ENCODE measurements at regions not wholly inside any gene's neighbourhood (a gene's known extent, or its start where the extent isn't known, plus 50 kb on each side); places are given as distances from the start of the nearest gene placed in this dataset.
"Not testable (repeated sequence)": the region's sequence is repeated elsewhere in the genome, so short reads cannot be mapped to it uniquely, and the experiment has no call there.

DNA sequence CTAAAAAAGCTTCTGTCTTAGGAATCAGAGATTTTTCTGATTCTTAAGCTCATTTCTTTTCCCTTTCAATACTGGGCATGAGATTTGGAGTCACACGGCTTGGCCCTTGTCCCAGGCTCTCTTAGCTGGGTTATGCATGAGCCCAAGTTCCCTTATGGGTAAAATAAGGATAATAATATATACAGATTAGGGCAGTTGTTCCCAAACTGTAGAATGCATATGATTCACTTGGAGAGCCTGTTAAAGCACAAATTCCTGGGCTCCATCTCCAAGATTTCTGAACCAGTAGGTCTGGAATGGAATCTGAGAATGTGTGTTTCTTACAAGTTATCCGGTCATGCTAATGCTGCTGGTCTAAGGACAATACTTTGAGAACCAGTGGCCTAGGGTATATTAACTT is 154.0 kb downstream of the REEP3 start:
- no peak for DNase-seq (ENCODE audit: low read depth)

DNA sequence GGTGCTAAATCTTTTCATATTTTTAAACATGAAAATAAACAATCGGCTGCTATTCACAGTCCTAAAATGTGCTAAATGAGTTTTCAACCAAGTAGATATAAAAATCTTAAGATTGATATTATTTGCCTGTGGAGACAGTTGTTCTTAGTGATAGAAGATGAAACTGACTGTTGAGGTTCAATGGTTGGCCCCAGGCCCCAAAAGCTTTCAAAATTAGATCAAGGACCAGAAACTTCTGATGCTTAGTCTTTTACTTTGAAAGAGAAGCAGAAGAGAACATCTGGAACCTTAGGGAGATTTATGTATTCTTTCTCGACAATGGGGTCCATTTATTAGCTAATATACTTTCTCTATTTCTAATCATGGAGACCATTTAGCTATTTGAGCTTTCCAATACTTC is 155.8 kb downstream of the REEP3 start:
- no peak for DNase-seq (ENCODE audit: low read depth)

DNA sequence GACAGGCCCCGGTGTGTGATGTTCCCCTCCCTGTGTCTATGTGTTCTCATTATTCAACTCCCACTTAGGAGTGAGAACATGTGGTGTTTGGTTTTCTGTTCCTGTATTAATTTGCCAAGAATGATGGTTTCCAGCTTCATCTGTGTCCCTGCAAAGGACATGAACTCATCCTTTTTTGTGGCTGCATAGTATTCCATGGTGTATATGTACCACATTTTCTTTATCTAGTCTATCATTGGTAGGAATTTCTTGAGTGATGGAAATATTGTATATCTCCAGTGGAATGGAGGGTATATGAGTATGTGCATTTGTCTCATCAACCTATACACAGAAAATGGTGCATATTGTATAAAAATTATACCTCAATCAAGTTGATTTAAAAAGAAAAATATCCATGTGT is 159.3 kb downstream of the REEP3 start:
- DNase-seq (ENCODE audit: low read depth) = not testable (repeated sequence)

DNA sequence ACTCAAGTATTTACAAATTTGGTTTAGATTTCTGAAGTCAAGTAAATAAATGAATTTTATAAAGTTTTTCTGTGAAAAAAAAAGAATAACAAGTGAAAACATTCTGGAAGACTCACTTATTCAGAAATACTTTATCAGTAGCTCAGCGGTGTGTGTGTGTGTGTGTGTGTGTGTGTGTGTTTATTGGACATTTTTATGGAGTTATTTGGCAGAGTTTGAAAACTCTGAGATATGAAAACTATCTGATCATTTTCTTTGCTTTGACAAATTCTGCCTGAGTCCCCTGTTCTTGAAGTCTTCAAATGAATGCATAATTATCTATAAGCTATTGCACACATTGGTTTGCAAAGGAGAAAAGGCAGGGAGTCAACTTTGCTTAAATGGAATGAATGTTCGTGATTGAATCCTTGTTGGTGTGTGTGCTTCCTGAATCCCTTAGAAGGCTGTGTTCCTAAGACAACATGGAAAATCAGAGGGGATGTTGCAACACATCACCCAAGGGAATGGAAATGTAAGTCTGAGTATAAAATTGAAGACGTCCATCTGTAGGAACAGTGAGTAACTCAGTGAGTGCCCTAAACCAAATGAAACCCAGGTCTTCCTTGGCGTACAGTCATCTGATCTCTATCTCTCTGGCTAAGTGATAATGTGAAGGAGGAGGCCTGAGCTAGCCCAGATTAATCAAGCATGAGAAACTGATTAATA is 160.9 kb downstream of the REEP3 start:
- no peak for DNase-seq (ENCODE audit: low read depth)

DNA sequence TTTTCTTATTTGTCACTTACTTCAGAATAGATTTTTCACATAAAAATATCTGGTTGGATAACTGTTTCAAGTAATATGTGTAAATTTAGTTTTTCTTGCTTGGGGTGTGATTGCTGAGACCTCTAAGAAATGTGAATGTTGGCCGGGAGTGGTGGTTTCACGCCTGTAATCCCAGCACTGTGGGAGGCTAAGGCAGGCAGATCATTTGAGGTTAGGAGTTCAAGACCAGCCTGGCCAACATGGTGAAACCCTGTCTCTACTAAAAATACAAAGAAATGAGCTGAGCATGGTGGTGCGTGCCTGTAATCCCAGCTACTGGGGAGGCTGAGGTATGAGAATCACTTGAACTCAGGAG is 161.5 kb downstream of the REEP3 start:
- DNase-seq (ENCODE audit: low read depth) = not testable (repeated sequence)

DNA sequence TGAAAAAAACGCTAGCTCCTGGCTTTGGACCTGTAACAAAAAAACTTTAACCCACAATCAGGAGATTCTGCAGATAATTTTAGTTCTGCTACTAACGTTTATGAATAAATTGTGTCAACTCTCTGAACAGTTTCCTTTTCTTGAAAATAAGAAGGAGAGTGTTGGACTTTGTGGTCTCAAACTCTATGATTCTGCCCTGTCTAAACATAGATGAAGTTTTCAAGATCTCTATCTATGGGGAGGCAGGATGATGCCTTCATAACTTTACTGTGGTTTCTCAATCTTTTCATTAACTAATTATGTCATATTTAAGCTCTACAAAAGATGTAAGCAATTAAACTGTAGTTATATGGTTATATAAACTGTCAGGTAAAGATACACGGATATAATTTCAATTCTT is 162.0 kb downstream of the REEP3 start:
- no peak for DNase-seq (ENCODE audit: low read depth)

DNA sequence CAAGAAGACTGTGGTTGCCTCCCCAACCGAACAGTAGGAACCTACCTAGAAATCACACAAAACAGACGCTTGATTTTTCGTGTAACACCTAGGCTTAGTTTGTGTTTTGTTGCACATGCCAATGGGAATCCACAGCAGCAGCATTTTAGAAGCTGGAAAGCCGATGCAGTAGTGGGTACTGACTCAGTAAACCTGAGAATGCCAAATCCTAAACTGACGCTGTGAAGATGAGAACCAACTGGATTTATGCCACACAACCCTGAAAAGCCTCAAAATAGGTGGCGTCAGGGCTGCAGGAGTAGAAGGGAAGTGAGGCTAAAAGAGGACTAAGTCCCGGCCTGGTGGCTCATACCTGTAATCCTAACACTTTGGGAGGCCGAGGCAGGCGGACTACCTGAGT is 162.5 kb downstream of the REEP3 start:
- DNase-seq (ENCODE audit: low read depth) = no peak

DNA sequence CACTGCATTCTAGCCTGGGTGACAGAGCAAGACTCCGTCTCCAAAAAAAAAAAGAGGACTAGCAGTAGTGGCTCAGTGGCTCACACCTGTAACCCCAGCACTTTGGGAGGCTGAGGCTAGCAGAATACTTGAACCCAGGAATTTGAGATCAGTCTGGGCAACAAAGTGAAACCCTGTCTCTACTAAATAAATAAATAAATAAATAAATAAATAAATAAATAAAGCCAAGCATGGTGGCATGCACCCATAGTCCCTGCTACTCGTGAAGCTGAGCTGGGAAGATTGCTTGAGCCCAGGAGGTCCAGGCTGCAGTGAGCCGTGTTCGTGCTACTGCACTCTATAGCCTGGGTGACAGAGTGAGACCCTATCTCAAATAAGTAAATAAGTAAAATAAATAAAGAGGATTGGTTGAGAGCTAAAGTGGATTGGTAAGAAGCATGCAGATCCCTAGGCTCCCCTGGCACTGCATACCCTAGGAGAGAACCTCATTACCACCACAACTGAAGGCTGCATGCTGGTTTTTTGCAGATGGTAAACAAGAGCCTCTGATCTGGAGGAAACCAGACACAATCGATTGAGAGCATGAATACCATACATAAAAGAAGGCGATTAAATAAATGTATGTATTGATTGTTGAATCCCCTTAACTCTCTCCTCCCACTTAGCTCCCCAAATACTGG is 163.2 kb downstream of the REEP3 start:
- no peak for DNase-seq (ENCODE audit: low read depth)

DNA sequence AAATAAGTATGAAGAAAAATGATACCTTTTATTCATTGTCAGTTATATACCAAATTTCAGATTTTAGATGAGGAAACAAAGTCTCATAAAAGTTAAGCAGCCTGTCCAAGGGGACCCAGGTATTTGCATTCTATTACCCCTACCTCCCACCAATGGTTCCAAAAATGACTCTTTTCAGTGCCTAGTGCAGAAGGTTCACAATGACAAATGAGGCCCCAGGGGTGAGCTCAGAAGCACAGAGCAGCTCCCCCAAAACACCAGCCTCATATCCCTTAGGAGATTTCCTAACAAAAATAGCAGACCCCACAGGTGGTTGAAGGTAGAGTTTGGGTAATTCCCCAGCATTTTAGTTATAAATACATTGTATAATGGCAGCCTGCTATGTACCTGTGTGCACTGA is 168.6 kb downstream of the REEP3 start:
- DNase-seq (ENCODE audit: low read depth) = no peak

DNA sequence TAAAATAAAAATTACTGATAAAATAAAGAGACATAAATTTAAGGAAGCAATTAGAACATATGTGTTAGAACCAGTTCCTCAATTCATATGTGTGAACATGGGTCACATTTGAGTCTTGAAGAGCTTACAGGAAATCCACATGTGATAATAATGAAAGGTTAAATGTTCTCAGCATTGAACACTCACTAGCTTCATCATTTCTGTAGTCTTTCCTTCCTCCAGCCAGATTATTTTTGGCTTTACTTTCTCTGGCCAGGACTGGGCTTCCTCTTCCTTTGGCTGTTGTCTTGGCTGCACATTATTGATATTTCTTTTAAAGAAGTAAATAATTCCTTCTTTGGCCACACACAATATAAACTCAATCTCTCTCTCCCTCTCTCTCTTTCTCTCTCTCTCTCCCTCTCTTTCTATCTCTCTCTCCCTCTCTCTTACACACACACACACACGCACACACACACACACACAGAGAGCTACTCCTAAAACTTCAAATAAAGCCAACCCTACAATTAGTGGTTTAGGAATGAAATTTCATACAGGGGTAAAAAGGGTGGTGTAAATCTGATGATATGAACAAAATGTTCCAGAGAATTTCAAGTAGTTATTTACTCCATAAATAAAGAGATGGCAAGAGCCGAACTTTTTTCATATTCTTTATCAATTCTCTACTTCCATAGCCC is 171.2 kb downstream of the REEP3 start:
- no peak for DNase-seq (ENCODE audit: low read depth)

DNA sequence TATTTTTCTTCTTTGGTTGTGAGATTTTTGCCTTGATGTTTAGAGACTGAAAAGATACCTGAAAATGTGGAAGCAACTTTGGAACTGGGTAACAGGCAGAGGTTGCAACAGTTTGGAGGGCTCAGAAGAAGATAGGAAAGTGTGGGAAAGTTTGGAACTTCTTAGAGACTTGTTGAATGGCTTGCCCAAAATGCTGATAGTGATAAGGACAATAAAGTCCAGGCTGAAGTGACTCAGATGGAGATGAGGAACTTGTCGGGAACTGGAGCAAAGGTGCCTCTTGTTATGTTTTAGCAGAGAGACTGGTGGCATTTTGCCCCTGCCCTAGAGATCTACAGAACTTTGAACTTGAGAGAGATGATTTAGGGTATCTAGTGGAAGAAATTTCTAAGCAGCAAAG is 171.8 kb downstream of the REEP3 start:
- DNase-seq (ENCODE audit: low read depth) = not testable (repeated sequence)

DNA sequence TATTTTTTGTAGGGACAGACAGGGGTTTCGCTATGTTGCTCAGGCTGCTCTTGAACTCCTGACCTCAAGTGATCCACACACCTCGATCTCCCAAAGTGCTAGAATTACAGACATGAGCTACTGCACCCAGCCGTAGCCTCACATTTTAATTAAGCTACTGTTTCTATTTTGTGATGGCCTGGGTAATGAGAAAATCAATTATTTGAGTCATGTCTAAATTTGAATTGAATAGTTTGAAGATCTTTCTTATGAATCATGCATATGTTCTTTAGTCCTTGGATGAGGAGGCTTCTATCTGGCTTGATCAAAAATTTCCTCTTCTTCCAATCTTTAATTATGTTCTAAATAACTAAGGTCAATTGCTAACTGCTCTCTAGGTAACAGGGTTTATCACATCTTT is 175.0 kb downstream of the REEP3 start:
- no peak for DNase-seq (ENCODE audit: low read depth)

DNA sequence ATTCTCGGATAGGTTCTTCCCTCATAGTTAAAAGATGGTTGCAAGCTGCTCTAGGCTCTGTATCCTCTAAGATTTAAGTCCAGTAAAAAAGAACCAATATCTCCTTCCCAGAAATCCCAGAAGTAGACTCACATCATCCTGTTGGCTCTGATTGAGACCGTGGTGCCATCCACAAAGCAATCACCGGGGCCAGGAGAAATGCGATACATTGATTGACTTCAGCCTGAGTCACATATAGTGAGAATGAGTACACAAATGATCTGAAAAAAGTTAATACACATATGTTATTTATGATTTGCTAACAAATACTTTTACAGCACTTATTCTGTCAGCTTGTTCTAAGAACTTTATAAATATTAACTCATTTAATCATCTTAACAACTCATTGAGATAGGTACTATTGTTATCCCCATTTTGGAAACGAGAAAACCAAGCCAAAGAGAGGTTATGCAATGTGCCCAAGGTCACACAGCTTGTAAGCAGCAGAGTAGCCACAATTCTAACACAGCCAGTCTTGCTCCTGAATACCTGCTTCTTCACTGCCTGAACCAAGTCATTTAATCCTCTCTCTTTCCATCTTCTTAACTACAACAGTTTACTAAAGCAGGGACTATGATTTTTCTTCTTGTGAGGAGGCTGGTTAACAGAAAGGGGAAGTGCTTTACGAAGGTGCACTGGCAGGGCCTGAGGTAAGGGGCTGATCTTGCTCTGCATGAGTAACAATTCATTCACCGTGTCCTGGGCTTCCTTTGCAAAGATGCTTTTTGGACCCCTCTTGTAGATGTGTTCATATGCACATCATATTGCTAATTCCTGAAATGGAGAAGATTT is 177.0 kb downstream of the REEP3 start:
- no peak for DNase-seq (ENCODE audit: low read depth)

DNA sequence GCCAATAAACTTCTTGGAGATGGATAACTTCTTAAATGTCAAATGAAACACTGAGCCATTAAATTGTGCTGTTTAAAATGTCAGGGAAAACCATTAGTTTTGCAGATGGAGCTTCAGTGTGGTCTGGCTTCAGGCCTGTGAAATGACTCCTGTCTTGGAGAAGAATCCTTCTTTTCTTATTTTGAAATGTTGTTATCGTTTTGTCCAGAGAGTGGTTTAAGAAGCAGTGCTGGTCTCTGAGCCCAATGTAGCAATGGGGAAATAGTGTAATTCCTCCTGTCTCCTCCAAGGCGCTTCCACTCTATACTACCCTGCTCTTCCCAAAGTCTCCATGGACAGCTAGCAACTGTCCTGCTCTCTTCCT is 177.6 kb downstream of the REEP3 start:
- no peak for DNase-seq (ENCODE audit: low read depth)

DNA sequence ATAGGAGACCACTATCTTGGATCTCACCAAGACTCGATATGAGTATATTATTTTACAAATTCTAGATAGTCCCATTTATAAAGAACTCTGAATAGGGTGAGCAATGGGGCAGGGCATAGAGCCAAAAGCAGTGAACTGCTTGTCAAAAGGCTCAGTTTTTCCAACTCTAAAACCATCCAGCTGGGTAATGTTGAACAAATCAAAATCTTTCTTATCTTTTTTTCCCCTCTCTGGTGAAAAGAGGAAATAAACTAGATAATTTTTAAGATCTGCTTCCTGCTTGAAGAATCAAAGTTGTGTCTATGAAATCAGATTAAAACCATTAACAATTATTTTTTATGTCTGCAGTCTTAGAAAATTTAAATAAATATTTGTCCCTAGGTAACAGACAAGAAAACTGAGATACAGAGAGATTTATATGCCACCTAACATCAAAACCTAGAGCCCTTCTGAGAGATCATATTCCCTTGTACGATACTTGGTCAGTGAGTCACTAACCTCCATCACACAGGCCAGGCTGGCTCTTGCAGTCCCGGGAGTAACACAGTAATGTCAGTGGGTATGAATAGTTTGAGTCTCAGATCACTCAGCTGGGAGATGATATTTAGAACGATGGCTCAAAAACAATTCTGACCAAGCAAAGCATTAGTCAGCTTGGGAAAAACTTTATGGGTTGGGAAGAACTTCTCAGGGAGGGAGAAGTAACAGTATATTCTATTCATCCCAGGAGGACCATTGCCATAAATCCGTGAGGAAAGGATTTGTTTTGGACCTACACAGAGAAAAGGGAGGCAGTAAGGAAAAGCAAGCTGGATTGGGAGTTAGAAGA is 178.8 kb downstream of the REEP3 start:
- DNase-seq (ENCODE audit: low read depth) = no peak

DNA sequence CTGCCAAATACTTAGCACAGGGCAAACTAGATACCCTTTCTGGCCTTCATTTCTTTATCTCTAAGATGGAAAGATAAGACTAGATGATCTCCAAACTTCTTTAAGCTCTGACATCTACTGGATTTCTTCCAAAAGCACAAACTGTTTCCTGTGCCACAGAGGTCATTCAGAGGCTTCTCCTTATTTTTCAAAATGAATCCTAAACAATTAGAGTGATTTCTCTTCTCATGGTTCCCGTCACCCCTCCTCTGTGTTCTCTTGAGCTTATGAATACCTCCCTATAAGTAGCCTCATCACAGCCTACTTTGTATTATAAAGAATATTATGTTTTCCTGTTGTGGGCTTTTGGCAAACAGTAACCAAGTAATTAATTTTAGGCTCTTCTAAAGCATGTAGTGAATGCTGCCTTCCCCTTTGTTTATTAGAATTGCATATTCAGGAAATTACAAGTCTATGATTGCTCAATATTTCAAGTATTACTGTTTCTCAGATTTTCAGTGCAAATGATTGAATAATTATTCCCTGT is 179.5 kb downstream of the REEP3 start:
- no peak for DNase-seq (ENCODE audit: low read depth)

DNA sequence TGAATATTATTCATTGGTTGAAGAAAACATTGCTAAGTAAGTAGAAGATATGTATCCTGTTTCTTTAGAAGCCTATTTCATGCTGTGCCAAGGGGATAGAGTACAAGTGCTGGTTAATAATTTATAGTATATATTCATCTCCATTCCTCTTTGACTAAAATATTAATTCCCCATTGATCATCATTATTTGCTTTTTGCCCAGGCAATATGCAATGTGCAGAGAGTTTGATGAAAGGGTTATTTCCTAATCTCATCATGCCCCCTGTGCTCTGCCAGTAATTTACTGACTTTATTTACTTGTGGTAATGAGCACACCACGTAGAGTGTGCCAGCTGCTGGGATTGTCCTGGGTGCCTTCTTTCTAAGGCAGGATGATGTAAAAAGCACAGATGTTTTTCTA is 180.9 kb downstream of the REEP3 start:
- DNase-seq (ENCODE audit: low read depth) = no peak

DNA sequence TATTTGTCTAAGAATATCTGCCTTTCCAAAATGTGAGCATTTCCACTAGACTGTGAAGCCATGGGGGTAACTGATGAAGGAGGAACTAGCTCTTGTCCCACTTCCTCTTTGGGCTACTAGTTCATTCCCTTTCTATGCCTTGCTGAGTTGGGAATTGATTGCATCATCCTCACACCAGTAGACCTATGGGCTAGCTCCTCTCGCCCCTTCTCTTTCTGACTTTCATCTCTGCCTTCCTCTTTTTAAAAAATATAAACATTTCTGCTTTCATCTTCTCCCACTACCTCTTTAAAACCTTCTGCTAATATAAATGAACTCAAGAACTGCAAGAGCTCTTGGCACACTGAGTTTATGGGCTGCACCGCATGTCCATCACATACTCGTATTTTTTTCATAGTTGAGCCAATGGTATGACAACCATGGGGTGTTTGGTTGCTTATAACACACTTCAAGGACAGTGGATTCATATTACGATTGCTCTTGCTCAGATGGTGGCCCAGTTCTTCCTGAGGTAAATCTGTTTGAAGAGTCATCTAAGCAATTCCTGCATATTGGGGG is 182.0 kb downstream of the REEP3 start:
- no peak for DNase-seq (ENCODE audit: low read depth)

DNA sequence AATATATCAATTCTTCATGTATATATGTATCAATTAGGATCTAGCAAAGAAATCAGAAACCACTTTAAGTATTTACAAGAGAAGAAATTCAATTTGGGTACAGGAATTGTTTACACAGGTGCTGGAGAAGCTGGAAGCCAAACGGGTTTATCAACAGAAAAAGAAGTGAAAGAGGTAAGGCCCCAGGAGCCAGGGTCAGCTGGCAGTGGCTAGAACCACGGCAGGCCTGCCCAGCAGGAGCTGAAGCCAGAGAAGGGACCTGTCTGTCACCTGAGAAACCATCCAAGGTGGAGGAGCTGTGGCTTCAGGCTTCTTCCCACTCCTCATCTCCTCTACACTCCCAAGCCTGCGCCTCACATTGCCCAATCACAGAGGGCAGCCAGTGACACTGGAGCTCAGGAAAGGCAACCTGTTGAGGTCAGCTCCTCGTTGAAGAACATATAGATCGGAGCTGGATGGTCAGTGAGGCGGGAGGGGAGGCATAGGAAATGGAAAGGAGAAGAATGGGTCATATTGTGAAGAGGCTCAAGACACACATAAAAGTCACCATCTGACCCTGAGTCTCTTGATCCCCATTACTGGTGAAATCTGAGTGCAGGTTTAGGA is 182.6 kb downstream of the REEP3 start:
- DNase-seq (ENCODE audit: low read depth) = no peak

DNA sequence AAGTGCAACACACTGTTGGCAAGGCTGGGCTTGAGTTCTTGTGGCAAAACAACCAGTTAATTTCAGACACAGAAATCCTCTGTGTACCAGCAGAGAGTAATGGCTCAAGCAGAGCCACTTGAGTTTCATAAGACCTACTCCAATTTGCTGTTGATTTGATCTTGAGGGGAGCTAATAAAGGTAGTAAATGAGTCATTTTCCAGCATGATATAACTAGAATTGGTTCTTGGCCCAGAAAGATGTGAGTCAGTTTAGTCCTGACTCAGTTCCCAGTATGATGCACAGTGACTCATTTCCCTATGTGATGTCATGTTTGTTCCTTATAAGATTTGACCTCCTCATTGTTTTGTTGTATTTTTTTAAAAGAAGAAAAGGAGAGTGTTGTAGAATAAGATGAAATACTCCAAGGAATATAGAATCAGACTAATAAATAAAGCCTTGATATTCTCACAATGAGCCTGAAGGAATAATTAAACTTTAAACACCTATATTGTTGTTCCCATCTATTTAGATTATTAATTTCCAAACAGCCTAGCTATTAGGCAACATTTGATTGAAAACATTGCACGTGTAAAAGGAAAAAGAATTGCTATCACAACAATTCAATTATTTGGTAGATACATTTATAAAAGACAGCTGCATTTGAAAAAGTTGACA is 186.2 kb downstream of the REEP3 start:
- no peak for DNase-seq (ENCODE audit: low read depth)
